ENCODE measurements at regions not wholly inside any gene's neighbourhood (a gene's known extent, or its start where the extent isn't known, plus 50 kb on each side); places are given as distances from the start of the nearest gene placed in this dataset.

GRCh38 chr6:138007014-138007472 lies 100.2 kb downstream of the PERP start:
- DNase-seq (ENCODE audit: low read depth): no peak

DNA sequence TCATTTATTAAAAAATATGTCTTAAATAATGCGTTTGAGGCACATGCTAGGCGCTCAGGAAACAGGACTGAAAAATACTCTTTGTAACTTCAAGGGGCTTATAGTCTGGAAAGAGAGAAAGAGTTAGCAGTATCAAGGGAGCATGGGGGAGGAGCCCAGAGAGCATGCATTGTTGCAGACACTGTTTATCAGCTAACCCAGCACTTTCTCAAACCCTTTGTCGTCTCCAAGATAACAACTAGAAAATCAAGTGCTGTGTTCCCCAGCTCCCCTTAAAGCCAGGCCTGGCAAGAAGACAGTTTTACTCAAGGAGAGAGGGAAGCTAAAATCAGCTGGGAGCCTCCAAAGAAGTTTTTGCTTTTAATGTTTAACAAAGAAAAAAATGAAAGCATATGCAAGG lies 98.4 kb downstream of the PERP start:
- no peak for DNase-seq (ENCODE audit: low read depth)

DNA sequence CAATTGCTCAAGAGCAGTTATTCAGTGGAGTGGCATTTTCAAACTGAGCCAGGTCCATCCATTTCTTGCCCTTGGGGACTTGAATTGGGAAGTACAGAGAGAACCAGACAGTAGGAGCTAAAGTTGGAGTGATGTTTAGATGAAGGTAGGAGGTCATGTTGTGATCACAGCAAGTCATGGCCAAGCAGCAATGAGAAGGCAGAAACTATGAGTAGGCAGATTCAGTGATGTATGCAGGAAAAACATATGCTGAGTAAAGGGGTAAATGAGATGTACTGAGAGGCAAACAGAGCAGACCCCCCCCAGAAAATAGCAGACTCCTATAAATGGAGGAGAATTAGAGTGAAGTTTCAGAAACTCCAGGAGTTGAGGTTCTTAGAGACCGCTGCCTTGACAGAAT lies 95.8 kb downstream of the PERP start:
- DNase-seq (ENCODE audit: low read depth): no peak

DNA sequence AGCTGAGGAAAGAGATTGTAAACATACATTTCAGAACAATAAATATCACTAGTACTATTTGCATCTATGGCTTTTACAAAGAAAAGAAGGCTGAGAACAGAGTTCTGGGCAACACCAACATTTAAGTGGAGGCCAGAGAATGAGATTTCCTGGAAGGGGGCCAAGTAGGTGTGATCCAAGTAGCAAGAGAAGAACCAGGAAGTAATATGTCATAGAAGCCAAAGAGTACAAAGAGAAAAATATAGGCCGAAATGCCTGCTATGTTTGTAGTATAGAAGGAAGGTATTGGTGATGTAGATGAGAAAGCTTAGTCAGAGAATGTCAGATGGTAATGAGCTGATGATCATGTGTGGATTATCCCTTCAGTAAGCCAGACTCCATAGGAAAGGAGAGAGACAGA lies 94.5 kb downstream of the PERP start:
- DNase-seq (ENCODE audit: low read depth): no peak

- DNase-seq (ENCODE audit: low read depth): no peak
Observed at GRCh38 chr6:138013959-138014358, 93.3 kb downstream of the PERP start.

DNA sequence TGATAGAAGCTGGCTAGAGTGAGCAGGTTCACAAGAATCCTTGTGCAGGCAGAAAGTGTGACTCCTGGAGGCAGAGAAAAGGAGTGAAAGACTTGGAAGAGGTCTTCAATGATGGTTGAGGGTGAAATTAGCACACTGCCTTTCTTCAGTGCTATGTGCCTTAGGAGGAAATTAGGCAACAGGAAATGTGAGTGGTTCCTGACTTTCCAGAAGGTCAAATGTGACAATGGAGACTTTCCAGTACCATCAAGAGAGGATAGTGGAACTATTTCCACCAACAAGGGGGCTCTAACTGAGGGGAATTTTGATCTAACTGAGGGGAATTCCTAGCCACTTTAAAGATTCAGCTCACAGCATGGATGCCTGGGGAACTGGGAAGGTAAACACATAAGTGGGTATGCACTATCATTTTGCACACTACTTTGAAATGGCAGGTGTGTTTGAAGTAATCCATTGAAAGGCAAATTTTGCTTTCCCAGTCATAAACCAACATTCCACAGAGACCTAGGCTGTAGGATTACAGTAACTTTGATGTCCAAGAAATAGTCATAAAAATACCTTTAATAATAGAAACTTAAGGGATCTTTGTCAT lies 90.0 kb downstream of the PERP start:
- no peak for DNase-seq (ENCODE audit: low read depth)

DNA sequence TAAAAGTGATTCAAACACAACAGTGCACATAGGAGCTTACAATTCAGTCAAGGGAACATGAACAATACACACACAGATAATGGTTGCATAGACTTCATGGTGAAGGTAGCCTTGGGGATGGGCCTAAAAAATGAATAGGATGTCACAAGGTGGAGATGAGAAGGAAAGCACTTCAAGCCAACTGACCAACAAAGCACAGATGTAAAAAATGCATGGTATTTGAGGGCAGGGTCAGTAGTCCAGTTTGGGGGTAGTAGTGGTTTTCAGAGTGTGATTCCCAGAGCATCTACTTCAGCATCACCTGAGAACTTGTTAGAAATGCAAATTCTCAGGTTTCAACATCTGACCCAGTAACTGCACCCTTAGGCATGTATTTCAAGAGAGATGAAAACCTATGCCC lies 88.9 kb downstream of the PERP start:
- no peak for DNase-seq (ENCODE audit: low read depth)

- DNase-seq (ENCODE audit: low read depth): no peak
Observed at GRCh38 chr6:138025528-138025978, 81.7 kb downstream of the PERP start.

GRCh38 chr6:138026342-138026741 lies 80.9 kb downstream of the PERP start:
- DNase-seq (ENCODE audit: low read depth): no peak

- no peak for DNase-seq (ENCODE audit: low read depth)
Observed at GRCh38 chr6:138028893-138029292, 78.3 kb downstream of the PERP start.

DNA sequence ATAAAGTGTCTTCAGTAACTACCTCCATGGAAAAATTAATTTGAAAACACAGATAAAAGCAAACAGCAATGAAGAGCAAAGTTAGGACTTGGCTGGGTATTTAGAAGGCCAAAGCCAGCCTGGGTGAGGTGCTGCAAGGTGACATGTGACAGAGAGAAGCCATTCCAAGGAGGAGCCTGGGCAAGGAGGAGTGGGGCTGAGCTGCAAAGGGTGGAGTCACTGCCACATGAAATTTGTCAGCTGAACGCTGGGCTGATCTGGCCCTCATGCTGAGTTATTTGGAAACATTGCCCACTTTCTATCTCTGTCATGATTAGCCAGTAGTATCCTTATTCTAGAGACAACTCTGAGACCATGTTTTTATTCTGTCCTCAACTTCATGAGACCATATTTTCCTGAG lies 76.3 kb downstream of the PERP start:
- no peak for DNase-seq (ENCODE audit: low read depth)

GRCh38 chr6:138031417-138031816 lies 75.8 kb downstream of the PERP start:
- DNase-seq (ENCODE audit: low read depth): no peak

GRCh38 chr6:138031850-138032249 lies 75.4 kb downstream of the PERP start:
- no peak for DNase-seq (ENCODE audit: low read depth)

GRCh38 chr6:138032571-138032970 lies 74.6 kb downstream of the PERP start:
- DNase-seq (ENCODE audit: low read depth): no peak

- no peak for DNase-seq (ENCODE audit: low read depth)
Observed at GRCh38 chr6:138034229-138034628, 73.0 kb downstream of the PERP start.

GRCh38 chr6:138035070-138035469 lies 72.1 kb downstream of the PERP start:
- DNase-seq (ENCODE audit: low read depth): no peak

- no peak for DNase-seq (ENCODE audit: low read depth)
Observed at GRCh38 chr6:138036111-138036510, 71.1 kb downstream of the PERP start.

GRCh38 chr6:138037009-138037504 lies 70.2 kb downstream of the PERP start:
- DNase-seq (ENCODE audit: low read depth): no peak

- DNase-seq (ENCODE audit: low read depth): no peak
Observed at GRCh38 chr6:138038142-138038870, 68.9 kb downstream of the PERP start.

Measured in stimulated activated CD8-positive, alpha-beta memory T cell treated with anti-CD3 and anti-CD28 coated beads, Interleukin-7, amount 100 ng/mL, for 24 hours (primary cell).